HT1080 (cell line): ENCODE measurements at regions not wholly inside any gene's neighbourhood (a gene's known extent, or its start where the extent isn't known, plus 50 kb on each side); places are given as distances from the start of the nearest gene placed in this dataset.
"Not testable (repeated sequence)": the region's sequence is repeated elsewhere in the genome, so short reads cannot be mapped to it uniquely, and the experiment has no call there.

Experiments
- DNase-seq: peaks from one replicate; pipeline ENCODE4 v3.0.0-alpha.2; 2015; ENCODE audit warnings: low read depth

DNA sequence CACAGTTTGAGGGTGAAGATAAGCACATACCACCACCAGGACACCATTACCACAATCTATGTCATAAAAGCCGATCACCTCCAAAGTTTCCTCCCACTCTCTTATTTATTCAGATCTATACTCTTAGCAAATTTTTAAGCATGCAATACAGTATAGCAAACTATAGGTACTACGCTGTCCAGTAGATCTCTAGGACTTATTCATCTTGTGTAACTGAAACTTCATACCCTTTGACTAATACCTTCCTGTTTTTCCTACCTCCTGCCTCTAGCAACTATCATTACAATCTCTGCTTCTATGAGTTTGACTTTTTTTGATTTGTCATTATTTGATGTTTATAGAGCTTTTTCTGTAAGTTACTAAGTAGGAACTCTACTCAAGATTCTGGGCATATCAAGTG lies 84.5 kb upstream of the MANSC4 start:
- peak; percentile 67 for DNase-seq

DNA sequence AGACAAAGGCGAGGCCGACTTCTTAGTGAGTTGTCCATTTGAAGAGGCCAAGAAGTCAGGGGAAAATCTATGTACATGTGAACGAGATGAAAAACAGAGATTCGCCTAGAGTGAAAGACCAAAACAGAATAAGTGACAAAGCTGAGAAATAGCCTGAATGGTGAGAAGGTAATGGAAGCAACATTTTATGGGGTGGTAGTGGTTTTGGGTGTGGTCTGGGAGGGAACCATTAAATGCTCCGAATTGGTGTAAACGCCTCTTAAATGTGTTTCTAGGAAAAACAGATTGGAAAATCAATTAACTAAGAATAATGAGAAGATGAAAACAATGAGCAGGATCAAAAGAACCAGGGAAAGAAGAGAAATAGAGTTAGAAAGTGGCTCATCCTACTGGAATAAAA lies 83.8 kb upstream of the MANSC4 start:
- DNase-seq: no peak

DNA sequence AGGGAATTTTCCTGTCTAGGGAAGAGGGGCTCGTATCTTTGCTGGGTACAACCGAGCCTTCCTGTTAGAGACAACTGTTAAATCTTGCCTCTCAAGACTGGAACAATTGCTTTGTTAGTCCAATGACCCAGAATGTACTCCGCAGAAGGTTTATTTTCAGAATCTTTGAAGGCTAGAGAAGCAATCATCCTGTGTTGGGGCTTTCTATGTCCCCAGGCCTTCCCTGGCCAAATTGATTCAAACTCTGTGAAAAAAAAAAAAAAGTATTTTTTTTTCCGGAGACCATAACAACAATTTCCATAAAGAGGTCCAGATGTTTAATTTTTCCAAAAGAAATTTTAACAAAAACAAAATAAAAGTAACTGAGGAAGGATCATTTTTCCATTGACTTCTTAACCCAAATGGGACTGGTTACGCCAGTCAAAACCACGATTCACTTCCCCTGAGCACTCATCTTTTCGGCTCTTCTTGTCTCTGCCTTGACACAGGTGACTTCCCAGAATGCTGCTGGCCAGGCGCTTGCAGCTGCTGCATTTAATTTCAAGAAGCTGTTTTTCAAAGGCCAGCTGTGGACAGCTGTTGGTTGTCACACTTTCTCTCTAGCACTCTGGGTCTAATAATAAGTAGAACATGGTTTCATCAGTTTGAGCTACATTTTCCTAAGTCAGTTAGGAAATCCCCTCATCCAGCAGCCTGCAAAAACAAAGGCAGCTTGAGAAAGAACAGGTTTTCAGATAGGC lies 81.6 kb upstream of the MANSC4 start:
- DNase-seq: no peak

DNA sequence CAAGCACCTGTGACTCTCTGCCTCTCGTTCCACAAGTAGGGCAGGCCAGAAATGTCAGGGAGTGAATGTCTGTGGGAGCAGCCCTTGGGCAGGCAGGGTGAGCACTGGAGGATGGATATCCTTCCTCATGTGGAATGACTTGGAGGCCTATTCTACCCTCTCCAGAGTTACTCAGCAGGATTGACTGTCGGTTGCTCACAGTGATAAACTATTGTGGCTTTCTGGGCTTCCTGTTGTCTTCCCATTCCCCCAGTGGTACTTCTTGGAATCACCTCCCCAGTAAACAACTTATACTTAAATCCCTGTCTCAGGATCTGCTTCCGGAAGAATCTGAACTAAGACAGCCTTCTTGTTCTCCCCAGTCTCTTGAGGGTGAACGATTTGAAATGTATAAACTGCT lies 79.6 kb upstream of the MANSC4 start:
- DNase-seq: peak; percentile 57

DNA sequence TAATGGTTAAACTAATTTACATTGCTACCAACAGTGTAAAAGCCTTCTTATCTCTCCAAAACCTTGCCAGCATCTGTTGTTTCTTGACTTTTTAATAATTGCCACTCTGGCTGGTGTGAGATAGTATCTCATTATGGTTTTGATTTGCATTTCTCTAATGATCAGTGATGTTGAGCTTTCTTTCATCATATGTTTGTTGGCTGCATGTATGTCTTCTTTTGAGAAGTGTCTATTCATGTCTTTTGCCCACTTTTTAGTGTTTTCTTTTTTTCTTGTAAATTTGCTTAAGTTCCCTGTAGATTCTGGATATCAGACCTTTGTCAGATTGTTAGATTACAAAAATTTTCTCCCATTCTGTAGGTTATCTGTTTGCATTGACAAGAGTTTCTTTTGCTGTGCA lies 77.0 kb upstream of the MANSC4 start:
- not testable (repeated sequence) for DNase-seq

DNA sequence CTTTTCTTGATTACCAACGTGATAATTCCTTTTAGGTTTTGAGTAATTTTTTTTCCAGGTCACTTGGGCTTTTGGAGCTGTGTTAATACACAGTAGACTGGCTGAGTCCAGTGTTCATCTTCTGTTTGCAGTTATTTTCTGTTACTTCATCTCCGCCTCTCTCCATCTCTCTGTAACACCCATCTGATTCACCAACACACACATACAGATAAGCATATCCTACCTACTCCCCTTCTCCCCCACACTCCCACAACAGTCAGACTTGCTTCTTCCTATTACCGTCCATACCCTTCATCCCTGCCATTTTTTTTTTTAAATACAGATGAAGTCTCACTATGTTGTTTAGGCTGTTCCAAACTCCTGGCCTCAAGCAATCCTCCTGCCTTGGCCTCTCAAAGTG lies 72.7 kb upstream of the MANSC4 start:
- no peak for DNase-seq
